AG08396 (cell line): ENCODE measurements at regions not wholly inside any gene's neighbourhood (a gene's known extent, or its start where the extent isn't known, plus 50 kb on each side); places are given as distances from the start of the nearest gene placed in this dataset.

ENCODE experiments used
- DNase-seq: peaks from one replicate; pipeline ENCODE4 v3.0.0; 2012; ENCODE audit warnings: low spot score, mixed read lengths

- no peak for DNase-seq
Measured at GRCh38 chr1:237981223-237981622, 90.5 kb upstream of the ZP4 start.

- no peak for DNase-seq
Measured at GRCh38 chr1:237976331-237976730, 85.6 kb upstream of the ZP4 start.

- DNase-seq, result no peak
Measured at GRCh38 chr1:237975903-237976302, 85.2 kb upstream of the ZP4 start.

DNA sequence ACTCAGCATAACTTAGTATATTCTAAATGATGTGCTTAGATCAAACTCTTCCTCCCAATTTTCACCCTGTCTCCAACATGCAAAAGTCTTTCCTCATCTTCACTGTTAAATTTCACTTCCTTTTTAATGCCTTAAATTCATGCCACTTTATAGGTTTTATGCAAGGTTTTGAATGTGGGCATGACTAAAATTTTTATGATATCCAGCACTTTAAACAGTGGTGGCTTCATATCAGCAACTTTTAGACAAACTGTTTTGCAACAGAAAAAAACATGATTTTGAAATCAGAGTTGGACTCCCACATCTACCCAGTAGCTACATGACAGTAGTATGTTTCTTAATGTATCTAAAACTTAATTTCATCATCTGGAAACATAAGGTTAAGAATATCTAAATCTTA lies 84.7 kb upstream of the ZP4 start:
- no peak for DNase-seq

GRCh38 chr1:237972186-237972585 lies 81.5 kb upstream of the ZP4 start:
- DNase-seq, result no peak

- no peak for DNase-seq
Measured at GRCh38 chr1:237962985-237963384, 72.3 kb upstream of the ZP4 start.

GRCh38 chr1:237961754-237962153 lies 71.0 kb upstream of the ZP4 start:
- no peak for DNase-seq

DNA sequence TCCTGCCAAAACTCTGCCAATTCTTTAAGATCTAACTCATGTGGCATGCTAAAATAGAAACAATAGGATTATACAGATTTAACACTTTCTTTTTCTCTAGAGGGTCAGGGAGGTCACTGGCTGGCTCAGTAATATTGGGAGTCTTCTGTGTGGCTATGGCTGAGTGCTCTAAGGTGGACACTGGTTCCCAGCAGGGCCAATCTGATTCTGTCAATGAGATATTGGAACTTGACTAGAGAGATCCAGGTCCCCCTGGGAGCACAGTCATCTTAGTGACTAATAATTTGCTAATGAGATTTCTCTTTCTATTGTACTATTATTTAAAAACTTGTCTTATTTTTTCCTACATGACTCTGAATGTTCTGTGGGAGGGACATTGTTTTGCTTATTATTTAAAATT lies 69.1 kb upstream of the ZP4 start:
- DNase-seq, result no peak

GRCh38 chr1:237953238-237953637 lies 62.5 kb upstream of the ZP4 start:
- no peak for DNase-seq
